ENCODE measurements at regions not wholly inside any gene's neighbourhood (a gene's known extent, or its start where the extent isn't known, plus 50 kb on each side); places are given as distances from the start of the nearest gene placed in this dataset.
"Not testable (repeated sequence)": the region's sequence is repeated elsewhere in the genome, so short reads cannot be mapped to it uniquely, and the experiment has no call there.

- H4K20me1 ChIP-seq (ENCODE audit: insufficient read depth, low read length); BruUV-seq (replicated peaks); intact Hi-C loops (cut with micrococcal nuclease; ENCODE audit: unreplicated experiment); POLR2A ChIA-PET; H3K9me3 ChIP-seq (ENCODE audit: low read length); H3K79me2 ChIP-seq (ENCODE audit: insufficient read depth, low read length); CTCF ChIA-PET (ENCODE audit: low intra/inter-chr PET ratio, low total read pairs); DNase-seq (ENCODE audit: low spot score); H3K27ac ChIP-seq (ENCODE audit: extremely low read length, insufficient read depth, low read length); ATAC-seq; FAIRE-seq; in situ Hi-C loops (cut with HindIII; ENCODE audit: extremely low pct_ligation_motif_present, low pct_unique_long_range_greater_than_20kb); H3K4me1 ChIP-seq (ENCODE audit: insufficient read depth, low read length); H3K27me3 ChIP-seq (ENCODE audit: control insufficient read depth in 1 of 2, insufficient read depth in 2 of 2, low read length in 2 of 2); H3K9ac ChIP-seq (ENCODE audit: insufficient read depth, low read depth, low read length); H3K4me2 ChIP-seq (ENCODE audit: low read depth, low read length); H2AFZ ChIP-seq (ENCODE audit: low read length); H3K4me3 ChIP-seq (replicated peaks in 1 of 3; ENCODE audit: insufficient read depth in 1 of 3, low read depth in 2 of 3, low read length in 3 of 3); H3K36me3 ChIP-seq (replicated peaks in 1 of 2; ENCODE audit: control insufficient read depth in 1 of 2, insufficient read depth in 2 of 2, low read length in 2 of 2): not testable (repeated sequence)
- WGBS (ENCODE audit: low lambda C conversion rate) = 8% methylated on average over 2 of the region's 2 CpGs
- TF ChIP-seq MAFK (conservative IDR thresholded peaks at IDR 0.05 in 1 of 2, IDR thresholded peaks at IDR 0.05 in 1 of 2; ENCODE audit: low read length in 2 of 2) = peak in 1 of 2 experiments; percentile 42; a peak in 1 of 4 replicates
Measured at GRCh38 chr13:65321423-65321822, 1908.7 kb downstream of the PCDH9 start.

- Histone ChIP-seq H4K20me1 (ENCODE audit: insufficient read depth, low read length) (no peaks in the 10 kb centered on the region), H3K9ac (ENCODE audit: insufficient read depth, low read depth, low read length) (no peak overlapping the region), H3K27me3 (ENCODE audit: control insufficient read depth in 1 of 2, insufficient read depth in 2 of 2, low read length in 2 of 2) (no peaks in the 10 kb centered on the region; a peak in 1 of 5 replicates), H3K79me2 (ENCODE audit: insufficient read depth, low read length) (no peaks in the 10 kb centered on the region), H3K4me2 (ENCODE audit: low read depth, low read length) (no peak overlapping the region), H3K4me3 (replicated peaks in 1 of 3; ENCODE audit: insufficient read depth in 1 of 3, low read depth in 2 of 3, low read length in 3 of 3) (no peak overlapping the region), H2AFZ (ENCODE audit: low read length) (no peak overlapping the region), H3K9me3 (ENCODE audit: low read length) (peaks cover 15% of the 10 kb centered on the region), H3K36me3 (replicated peaks in 1 of 2; ENCODE audit: control insufficient read depth in 1 of 2, insufficient read depth in 2 of 2, low read length in 2 of 2) (no peaks in the 10 kb centered on the region), H3K27ac (ENCODE audit: extremely low read length, insufficient read depth, low read length) (no peak overlapping the region), H3K4me1 (ENCODE audit: insufficient read depth, low read length) (no peaks in the 10 kb centered on the region)
- in situ Hi-C loops (cut with HindIII; ENCODE audit: extremely low pct_ligation_motif_present, low pct_unique_long_range_greater_than_20kb) = no loop called here
- WGBS (ENCODE audit: low lambda C conversion rate) = no CpG with 5 or more reads among the region's 4 CpGs
- no peak for FAIRE-seq
- no peak for ATAC-seq
- DNase-seq (ENCODE audit: low spot score) = no peak
- CTCF ChIA-PET (ENCODE audit: low intra/inter-chr PET ratio, low total read pairs) = no interaction called here
- BruUV-seq (replicated peaks) = no TSS peak
- POLR2A ChIA-PET = no interaction called here
- intact Hi-C loops (cut with micrococcal nuclease; ENCODE audit: unreplicated experiment) = no loop called here
- no peak for TF ChIP-seq ELF3 (CRISPR knock-in tag; IDR thresholded peaks at IDR 0.05)
- TF ChIP-seq HOMEZ (CRISPR knock-in tag; IDR thresholded peaks at IDR 0.05; ENCODE audit: low read depth) = no peak
- TF ChIP-seq HMG20B (CRISPR knock-in tag; conservative IDR thresholded peaks at IDR 0.05) = no peak
- TF ChIP-seq ZSCAN12 (CRISPR knock-in tag; IDR thresholded peaks at IDR 0.05) = no peak
- TF ChIP-seq, protein P1, sequence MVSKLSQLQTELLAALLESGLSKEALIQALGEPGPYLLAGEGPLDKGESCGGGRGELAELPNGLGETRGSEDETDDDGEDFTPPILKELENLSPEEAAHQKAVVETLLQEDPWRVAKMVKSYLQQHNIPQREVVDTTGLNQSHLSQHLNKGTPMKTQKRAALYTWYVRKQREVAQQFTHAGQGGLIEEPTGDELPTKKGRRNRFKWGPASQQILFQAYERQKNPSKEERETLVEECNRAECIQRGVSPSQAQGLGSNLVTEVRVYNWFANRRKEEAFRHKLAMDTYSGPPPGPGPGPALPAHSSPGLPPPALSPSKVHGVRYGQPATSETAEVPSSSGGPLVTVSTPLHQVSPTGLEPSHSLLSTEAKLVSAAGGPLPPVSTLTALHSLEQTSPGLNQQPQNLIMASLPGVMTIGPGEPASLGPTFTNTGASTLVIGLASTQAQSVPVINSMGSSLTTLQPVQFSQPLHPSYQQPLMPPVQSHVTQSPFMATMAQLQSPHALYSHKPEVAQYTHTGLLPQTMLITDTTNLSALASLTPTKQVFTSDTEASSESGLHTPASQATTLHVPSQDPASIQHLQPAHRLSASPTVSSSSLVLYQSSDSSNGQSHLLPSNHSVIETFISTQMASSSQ (IDR thresholded peaks at IDR 0.05; ENCODE audit: low read depth) = no peak
- TF ChIP-seq, protein P1 (CRISPR knock-in tag; IDR thresholded peaks at IDR 0.05; ENCODE audit: borderline replicate concordance) = no peak
- TF ChIP-seq REL (CRISPR knock-in tag; conservative IDR thresholded peaks at IDR 0.05) = no peak
- TF ChIP-seq UBTF (CRISPR knock-in tag; IDR thresholded peaks at IDR 0.05) = no peak
- TF ChIP-seq SP140L (CRISPR knock-in tag; IDR thresholded peaks at IDR 0.05; ENCODE audit: borderline replicate concordance) = no peak
- no peak for TF ChIP-seq SKI (IDR thresholded peaks at IDR 0.05; ENCODE audit: partially characterized antibody)
Measured at GRCh38 chr13:65314008-65314407, 1916.1 kb downstream of the PCDH9 start.
